SHP77 treated with DMSO at 0.1 percent for 48 hours (cell line): ENCODE measurements at regions not wholly inside any gene's neighbourhood (a gene's known extent, or its start where the extent isn't known, plus 50 kb on each side); places are given as distances from the start of the nearest gene placed in this dataset.
A peak's percentile ranks its signal among the peaks of the same experiment; 100 is the strongest.
"Not testable (repeated sequence)": the region's sequence is repeated elsewhere in the genome, so short reads cannot be mapped to it uniquely, and the experiment has no call there.

Experiments used
- DNase-seq: peaks from one replicate; lab custom pipeline; 2025; lab: John Stamatoyannopoulos, UW

DNA sequence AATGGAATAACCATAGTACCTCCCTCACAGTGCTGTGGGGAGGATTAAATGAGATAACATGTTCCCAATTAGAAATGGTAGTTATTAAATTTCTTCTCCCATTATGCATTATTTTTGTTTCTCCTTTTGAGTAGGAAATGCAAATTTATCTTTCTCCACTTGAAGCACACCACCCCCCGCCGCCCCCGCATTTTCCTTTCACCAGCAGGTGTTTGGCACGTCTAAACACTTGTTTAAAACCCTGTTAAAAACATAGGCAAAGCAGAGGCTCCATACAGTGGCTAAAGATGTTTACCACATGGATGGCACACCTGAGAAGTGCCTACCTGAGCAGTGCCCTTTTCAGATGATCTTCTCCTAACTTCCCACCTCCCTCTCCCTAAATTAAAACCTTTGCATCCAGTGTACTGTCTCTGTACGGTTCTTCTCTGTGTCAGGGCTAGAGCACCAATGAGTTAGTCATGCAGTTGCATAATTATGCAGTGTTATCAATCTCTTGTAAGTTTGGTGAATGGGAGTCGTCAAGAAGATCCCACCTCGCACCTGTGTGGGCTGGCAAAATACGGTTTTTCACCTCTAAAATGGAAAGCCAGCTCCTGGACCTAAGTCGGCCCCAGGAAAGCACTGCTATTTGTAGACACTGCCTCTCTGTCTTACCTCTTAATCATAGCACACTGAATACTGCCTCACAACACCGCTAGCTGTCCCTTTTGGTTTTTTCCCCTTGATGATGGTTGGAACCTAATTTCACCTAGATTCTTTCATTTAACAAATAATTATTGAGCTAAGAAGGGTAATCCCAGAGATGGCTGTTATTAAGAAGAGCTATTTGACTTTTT lies 122.0 kb downstream of the CT47B1 start:
- DNase-seq, result no peak

GRCh38 chrX:120752431-120753082 lies 122.7 kb upstream of the C1GALT1C1 start:
- no peak for DNase-seq

GRCh38 chrX:120751683-120752082 lies 121.8 kb upstream of the C1GALT1C1 start:
- DNase-seq, result no peak

DNA sequence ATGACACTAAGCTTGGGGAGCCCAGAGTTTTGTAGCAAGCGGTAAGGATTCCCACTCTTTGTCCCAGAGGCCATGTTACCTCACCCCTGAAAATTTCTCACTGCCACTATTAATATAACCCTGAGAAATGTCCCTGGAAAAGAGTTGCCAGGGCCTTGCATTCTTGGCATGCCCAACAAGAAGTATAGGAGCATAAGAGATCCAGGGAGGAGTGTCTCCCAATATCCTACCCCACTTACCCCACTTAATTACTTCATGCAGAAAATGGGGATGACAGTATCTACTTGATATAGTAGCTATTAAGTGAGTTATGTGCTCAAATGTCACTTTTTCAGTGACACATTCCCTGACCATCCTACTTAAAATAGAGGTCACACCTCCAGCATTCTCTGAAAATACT lies 120.5 kb upstream of the C1GALT1C1 start:
- DNase-seq, result no peak

GRCh38 chrX:120749141-120749846 lies 119.4 kb upstream of the C1GALT1C1 start:
- DNase-seq, result peak; percentile 57

DNA sequence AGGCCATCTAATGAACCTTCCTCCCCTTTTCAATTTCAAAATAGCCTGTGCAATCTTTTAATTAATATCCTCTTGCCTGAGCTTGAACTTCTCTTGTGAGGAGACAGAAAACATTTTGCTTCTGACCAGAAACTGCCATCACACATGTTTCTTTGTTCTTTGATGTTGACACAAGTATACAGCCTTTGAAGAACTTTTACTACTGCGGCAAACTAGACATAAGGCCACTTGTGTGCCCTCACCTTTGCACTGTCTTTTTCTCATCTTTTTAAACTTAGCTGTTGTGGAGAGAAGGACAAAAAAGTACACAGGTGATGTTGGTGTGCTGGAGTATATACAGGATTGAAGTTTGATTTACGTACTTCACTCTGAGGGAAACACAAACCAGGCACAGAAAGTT lies 116.3 kb upstream of the C1GALT1C1 start:
- no peak for DNase-seq

- no peak for DNase-seq
Measured at GRCh38 chrX:120742946-120743665, 113.3 kb upstream of the C1GALT1C1 start.

GRCh38 chrX:120741452-120741851 lies 111.6 kb upstream of the C1GALT1C1 start:
- no peak for DNase-seq

DNA sequence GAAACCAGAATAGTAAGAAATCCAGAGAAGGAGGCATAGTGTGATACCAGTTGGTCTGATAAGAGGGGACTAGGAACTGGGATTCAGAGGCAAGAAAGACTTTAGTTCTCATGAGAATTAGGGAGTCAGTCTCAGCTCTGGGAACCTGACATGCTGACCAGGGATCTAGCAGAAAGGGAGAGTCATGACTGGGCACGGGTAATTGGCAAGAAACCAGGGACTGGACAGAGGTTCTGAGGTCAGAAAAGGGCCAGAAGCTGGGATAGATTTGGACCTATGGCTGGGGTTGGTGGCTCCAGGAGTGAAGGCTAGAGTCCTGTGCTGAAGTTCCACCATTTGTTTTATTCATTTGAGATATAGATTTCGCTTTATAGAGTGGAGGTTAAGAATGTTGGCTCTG lies 110.2 kb upstream of the C1GALT1C1 start:
- DNase-seq, result no peak

GRCh38 chrX:120739300-120739699 lies 109.4 kb upstream of the C1GALT1C1 start:
- DNase-seq, result no peak

GRCh38 chrX:120736989-120737388 lies 107.1 kb upstream of the C1GALT1C1 start:
- DNase-seq, result no peak

- no peak for DNase-seq
Measured at GRCh38 chrX:120735966-120736365, 106.1 kb upstream of the C1GALT1C1 start.

DNA sequence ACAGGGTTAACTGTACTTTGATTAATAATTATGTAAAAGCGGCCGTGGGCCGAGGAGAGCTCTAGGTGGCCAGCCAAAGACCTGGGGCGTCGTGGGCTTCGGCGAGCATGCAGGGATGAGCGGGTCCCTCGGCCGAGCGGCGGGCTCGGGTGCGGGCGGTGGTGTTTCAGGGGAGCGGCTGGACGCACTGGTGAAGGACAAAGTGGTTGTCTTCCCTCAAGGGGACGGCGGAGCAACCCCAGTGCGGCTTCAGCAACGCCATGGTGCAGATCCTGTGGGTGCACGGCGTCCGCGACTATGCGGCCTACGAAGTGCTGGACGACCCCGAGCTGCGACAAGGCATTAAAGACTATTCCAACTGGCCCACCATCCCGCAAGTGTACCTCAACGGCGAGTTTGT lies 103.0 kb upstream of the C1GALT1C1 start:
- DNase-seq, result no peak

- no peak for DNase-seq
Measured at GRCh38 chrX:120732461-120732860, 102.6 kb upstream of the C1GALT1C1 start.

- no peak for DNase-seq
Measured at GRCh38 chrX:120731386-120731785, 101.5 kb upstream of the C1GALT1C1 start.

GRCh38 chrX:120729506-120730255 lies 99.8 kb upstream of the C1GALT1C1 start:
- not testable (repeated sequence) for DNase-seq

DNA sequence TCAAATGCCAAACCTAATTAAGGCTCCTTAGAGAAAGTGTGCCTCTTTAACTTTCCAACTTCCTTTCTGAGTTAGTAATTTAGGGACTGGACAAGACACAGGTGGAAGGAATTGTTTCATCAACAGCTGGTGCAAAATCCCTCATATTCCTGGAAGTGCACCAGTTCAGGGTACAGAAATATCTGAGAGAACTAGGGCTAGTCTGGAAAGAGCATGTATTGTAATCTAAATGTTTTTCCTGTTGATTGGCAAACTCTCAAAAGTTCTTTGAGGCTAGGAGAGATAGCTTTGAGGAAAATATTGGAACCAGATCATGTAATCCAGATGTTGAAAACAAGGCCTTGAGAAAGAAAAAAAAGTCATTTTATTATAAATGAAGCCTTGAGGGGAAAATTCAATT lies 98.1 kb upstream of the C1GALT1C1 start:
- DNase-seq, result no peak

DNA sequence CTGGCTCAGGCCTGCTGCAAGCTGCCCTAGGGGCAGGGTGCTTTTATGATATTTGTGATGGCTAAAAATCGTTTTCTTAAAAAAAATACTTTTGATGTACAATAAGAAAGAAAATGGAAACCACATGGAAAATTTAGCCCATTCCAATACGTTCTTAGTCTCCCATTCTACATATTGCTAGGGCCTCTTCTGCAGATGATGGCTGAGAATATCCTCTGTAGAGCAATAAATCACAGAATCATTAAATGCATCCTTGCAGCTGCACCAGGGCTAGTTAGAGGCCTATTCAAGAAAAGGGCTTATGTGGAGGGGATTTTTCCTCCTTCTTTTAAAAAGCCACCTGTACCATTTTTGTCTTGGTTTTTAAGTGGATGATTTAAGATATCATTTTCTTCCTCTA lies 97.6 kb upstream of the C1GALT1C1 start:
- DNase-seq, result no peak

DNA sequence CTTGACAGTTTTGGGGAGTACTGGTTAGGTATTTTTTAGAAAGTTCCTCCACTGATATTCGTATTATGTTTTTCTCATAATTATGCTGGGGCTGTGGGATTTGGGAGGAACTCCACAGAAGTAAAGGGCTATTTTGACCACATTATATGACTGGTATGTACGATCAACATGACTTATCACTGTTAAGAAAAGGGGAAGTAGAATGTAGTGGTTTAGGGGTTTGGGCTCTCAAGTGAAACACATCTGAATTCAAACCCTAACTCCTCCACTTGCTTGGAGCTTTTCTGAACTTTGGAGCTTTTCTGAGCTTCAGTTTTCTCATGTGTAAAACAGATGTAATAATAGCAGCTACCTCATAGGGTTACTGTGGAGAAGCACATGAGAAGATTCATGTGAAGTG lies 96.4 kb upstream of the C1GALT1C1 start:
- no peak for DNase-seq

DNA sequence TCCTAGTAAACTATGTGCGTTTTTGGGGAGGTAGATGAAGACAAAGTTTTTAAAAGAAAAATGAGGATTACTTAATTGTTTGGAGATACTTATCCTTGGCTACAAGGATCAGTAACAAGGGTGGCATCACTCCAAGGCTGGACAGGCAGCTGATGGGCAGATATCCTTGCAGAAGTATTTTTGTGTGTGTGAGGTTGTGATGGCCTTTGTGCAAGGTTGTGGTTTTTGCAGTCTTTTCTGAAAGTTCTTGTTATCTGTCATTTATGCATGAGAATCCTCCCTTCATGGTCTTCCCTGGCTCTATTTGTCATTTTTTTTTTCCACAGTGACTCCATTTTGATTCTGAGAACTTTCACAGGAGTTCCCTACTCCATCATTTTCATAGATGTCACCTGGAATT lies 96.0 kb upstream of the C1GALT1C1 start:
- no peak for DNase-seq

DNA sequence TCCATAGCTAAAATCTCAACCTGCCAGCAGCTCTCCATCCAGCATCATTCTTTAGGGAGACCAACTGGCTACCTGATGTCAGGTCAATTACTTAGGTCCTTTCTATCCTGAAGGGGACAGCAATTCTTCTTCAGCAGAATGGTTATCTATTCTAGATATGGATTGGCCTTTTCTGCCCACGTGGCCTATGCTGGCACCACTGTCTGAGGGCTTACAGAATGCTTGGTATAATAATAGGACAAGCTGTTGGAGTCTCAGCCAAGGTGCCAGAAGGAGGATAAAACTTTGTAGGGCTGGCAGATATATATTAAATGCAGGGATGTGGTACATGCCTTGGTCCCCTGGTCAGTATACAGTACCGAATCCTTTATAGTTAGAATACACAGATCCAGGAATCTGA lies 89.8 kb upstream of the C1GALT1C1 start:
- DNase-seq, result no peak

DNA sequence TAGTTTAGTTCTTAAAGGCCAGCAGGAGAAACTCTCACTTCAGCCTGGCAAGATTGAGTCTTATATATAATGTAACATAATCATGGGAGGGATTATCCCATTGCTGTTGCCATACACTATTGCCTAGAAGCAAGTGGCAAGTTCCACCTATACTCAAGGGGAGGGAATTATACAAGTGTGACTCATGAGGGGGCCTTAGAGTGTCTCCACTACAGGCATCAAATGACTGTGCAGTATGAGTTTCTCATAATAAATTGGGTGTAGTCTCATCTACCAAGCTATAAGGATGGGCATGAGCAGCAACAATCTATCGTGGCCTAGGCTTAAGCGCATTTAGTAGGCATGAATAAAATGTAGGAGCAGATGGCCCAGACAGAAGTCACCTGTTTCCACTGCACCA lies 89.1 kb upstream of the C1GALT1C1 start:
- no peak for DNase-seq
